ENCODE measurements at regions not wholly inside any gene's neighbourhood (a gene's known extent, or its start where the extent isn't known, plus 50 kb on each side); places are given as distances from the start of the nearest gene placed in this dataset.
A peak's percentile ranks its signal among the peaks of the same experiment; 100 is the strongest.

DNA sequence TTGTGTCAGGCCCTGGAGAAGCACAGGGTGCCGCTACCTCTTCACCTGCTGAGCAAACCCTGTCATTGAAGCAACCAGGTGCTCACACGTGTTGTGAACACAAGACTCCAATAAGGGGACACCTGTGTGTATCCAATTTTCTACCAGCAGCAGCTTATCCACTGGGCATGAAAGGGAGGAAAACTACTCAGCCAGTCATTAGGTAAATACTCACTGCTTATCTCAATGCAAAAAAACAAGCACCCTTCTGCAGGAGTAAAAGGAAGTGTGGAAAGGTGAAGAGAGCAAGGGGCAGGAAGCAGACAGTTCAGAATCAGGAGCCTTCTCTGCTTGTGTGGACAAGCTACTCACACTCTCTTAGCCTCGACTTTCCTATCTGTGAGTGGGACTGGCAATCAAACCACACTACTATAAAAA lies 148.9 kb downstream of the ETS2 start:
- Mint-ChIP-seq H3K4me3 (no peak overlapping the region), H3K27ac (no peak overlapping the region), H3K9me3 (peaks cover 6 to 9% of the 10 kb centered on the region in 2 donors), H3K4me1 (peaks cover 34% of the 10 kb centered on the region), H3K27me3 (peaks cover 31% of the 10 kb centered on the region)
- ATAC-seq = no peak
- DNase-seq = no peak

DNA sequence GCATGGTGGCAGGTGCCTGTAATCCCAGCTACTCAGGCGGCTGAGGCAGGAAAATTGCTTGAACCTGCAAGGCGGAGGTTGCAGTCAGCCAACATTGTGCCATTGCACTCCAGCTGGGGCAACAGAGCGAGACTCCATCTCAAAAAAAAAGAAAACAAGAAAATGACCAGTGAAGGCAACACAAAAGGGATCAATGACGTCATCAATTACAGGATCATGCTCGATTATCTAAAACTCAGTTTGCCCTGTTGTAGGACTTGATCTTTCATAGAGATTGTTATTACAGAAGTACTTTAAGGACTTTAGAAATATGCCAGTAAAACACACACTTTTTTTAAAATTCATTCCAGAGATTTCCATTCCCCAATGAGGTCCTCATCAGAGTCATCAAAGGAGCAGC lies 147.8 kb downstream of the ETS2 start:
- H3K4me3 Mint-ChIP-seq = no peak overlapping the region

DNA sequence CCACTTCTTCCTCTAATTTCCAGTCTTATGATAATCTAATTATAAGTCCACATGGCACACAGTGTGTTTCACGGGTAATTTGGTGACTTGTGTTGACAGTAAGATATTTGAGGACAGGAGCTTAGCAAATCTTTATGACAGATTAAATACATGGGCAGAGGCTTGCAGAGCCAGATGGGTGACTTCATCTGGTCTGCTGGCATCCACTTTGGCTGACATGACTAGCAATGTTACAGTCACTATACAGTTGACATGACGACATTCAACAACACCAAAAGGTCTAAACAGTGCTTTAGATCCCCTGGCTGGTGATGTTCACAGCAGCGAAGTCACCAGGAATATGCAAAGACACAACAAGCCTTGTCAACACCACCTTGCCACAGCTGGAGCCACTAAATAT lies 147.2 kb downstream of the ETS2 start:
- peaks cover 17% of the 10 kb centered on the region for H3K4me1 Mint-ChIP-seq
- no peak overlapping the region for H3K4me3 Mint-ChIP-seq
- H3K9me3 Mint-ChIP-seq = peaks cover 6 to 9% of the 10 kb centered on the region in 2 donors
- no peak for DNase-seq
- no peak for ATAC-seq
- no peak overlapping the region for H3K27ac Mint-ChIP-seq
- H3K27me3 Mint-ChIP-seq = peaks cover 29% of the 10 kb centered on the region

More for the DNA sequence above, 147.8 kb downstream of the ETS2 start:
- DNase-seq (no peak), ATAC-seq (no peak)
- H3K4me1 Mint-ChIP-seq = peaks cover 24% of the 10 kb centered on the region
- H3K9me3 Mint-ChIP-seq = peaks cover 6 to 9% of the 10 kb centered on the region in 2 donors
- peaks cover 31% of the 10 kb centered on the region for H3K27me3 Mint-ChIP-seq
- H3K27ac Mint-ChIP-seq = no peak overlapping the region

DNA sequence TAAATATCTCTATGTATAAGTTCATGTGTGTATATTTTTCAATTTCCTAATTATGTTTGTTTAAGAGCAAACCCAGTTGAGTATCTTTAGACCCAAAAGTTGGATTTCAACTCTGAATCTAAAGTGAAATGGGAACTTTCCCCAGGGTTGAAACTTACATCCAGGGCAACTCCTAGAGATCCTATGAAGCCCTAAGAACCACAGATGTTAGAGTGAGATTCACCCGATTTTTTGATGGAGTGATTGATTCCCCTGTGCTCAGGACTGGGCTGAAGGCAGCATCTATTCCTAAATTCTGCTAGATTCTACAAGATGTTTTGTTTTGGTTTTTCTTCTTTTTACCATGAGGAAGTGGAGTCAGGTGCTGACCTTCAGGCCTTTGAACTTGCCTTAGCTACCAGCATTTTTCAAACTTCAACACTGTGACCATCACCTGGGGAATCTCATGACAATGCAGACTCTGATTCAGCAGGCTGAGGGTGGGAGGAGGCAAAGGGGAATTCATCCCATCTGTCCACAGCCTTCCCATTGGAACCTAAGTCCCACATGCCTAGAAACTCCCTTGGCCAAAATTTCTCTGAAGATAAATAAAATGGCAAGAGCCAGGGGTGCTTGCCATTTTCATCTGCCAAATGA lies 145.5 kb downstream of the ETS2 start:
- no peak for DNase-seq
- H3K4me3 Mint-ChIP-seq = no peak overlapping the region
- H3K4me1 Mint-ChIP-seq = peaks cover 6% of the 10 kb centered on the region
- peaks cover 6 to 9% of the 10 kb centered on the region in 2 donors for H3K9me3 Mint-ChIP-seq
- peak overlapping the region in 1 of 2 donors; percentile 27 for H3K27ac Mint-ChIP-seq
- no peak for ATAC-seq
- peaks cover 21% of the 10 kb centered on the region for H3K27me3 Mint-ChIP-seq

DNA sequence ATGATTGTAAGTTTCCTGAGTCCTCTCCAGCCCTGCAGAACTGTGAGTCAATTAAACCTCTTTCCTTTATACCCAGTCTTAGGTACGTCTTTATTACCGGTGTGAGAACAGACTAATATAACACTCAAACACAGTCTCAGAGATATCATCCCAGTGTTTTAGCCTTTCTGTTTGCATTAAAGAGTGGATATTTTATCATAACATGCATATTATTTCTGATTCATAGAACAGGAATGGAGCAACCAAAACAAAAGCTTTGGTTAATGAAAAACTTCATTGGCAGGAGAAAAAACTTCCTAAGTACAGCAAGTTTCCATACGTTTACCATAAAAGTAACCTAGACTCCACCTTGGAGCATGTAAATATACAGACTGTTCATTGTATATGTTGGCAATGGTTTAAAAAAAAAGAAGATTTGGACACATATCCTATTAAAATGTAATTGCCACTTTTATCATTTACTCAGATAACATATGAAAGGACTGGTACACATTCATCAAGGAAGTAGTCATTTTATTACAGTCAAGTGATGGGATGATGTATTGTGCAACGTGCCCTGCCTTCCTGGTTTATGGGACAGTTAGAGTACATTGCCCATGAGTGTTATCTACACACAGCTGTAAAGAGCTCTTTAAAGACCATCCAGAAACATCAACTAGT lies 144.8 kb downstream of the ETS2 start:
- Mint-ChIP-seq H3K9me3 (peaks cover 6 to 9% of the 10 kb centered on the region in 2 donors), H3K27ac (peak overlapping the region in 1 of 2 donors; percentile 37), H3K4me1 (peaks cover 6% of the 10 kb centered on the region), H3K27me3 (peaks cover 21% of the 10 kb centered on the region), H3K4me3 (no peak overlapping the region)
- ATAC-seq (no peak), DNase-seq (no peak)

DNA sequence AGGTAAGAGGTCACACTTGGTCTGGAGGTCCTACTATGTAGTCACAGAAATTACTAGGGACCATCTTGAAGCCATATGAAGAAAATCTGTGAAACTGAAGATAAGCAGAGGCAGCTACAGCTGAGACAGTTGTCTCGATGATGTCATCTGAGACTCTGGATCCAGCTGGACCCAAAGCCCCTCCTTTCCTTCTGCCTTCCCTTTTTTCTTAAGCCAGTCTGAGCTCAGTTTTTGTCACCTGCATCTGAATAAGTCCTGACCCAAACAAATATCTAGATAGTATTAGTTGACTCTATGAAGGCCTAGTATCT lies 143.3 kb downstream of the ETS2 start:
- no peak overlapping the region for H3K27ac Mint-ChIP-seq
- peaks cover 21% of the 10 kb centered on the region for H3K27me3 Mint-ChIP-seq
- no peak overlapping the region for H3K4me3 Mint-ChIP-seq
- H3K9me3 Mint-ChIP-seq = peaks cover 6 to 9% of the 10 kb centered on the region in 2 donors
- no peaks in the 10 kb centered on the region for H3K4me1 Mint-ChIP-seq
- no peak for DNase-seq
- no peak for ATAC-seq

DNA sequence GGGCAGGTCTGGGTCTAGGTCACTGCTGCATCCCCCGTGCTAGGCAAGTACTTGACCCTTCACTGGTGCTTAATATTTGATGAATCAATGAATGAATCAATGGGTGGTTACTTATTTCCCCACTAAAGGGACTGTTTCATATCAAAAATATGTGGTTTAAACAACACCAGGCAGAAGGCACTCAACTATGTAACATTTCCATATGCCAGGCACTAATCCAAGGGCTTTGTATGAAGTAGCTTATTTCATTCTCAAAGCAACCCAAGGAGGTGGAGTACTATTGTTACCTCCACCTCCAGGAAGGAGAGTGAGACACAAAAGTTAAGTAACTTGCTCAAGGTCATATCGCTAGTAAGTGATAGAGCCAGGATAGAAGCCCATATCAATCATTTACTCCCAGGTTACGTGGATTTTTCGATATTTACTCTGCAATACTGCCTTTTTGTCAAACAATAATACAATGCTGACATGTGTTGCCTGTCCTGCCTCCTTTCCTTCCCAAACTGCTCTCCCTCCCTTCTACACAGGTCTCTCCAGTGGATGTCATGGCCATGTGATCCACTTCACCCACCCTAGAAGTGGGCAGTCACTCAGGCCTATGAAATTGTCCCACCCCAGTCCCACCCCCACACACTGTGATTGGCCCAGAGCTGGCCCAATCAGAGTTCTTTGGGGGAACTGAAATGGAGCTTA lies 142.8 kb downstream of the ETS2 start:
- H3K4me3 Mint-ChIP-seq = no peak overlapping the region
- peaks cover 21% of the 10 kb centered on the region for H3K27me3 Mint-ChIP-seq
- H3K9me3 Mint-ChIP-seq = peaks cover 6 to 9% of the 10 kb centered on the region in 2 donors
- no peak for DNase-seq
- no peaks in the 10 kb centered on the region for H3K4me1 Mint-ChIP-seq
- no peak overlapping the region for H3K27ac Mint-ChIP-seq
- ATAC-seq = no peak

DNA sequence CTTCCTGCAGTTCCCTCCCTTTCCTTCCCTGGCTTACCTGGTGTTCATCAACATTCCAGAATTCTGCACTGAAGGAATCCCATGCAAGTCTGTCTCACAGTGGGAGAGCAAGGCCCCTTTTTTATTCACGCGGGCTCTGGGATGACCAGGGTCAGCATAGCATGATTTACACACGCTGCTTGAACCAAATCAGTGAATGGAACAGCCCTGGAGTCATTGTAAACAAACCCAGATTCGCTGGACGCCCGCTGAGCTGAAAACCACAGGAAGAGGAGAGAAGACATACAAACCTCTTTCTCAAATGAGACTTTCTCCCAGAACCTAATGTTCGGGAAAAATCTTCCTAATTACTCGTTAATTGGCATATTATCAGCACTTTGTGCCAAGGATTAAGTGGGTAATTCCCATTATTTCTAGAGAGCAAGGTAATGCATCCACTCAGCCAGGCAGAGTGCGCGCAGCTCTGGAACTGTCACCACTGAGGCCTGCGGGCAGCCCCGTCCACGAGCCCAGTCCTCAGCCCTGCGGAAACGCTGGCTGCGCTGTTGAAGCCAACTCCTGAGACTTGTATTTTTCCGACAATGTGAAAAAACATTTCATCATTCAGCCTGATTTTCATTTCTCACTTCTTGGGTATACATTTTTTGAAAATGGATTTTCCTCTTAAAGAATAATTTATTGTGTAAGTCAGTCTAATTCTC lies 140.0 kb downstream of the ETS2 start:
- Mint-ChIP-seq H3K27ac (no peak overlapping the region), H3K4me1 (no peaks in the 10 kb centered on the region), H3K27me3 (no peaks in the 10 kb centered on the region), H3K9me3 (peaks cover 6 to 9% of the 10 kb centered on the region in 2 donors), H3K4me3 (no peak overlapping the region)
- DNase-seq (no peak), ATAC-seq (no peak)

DNA sequence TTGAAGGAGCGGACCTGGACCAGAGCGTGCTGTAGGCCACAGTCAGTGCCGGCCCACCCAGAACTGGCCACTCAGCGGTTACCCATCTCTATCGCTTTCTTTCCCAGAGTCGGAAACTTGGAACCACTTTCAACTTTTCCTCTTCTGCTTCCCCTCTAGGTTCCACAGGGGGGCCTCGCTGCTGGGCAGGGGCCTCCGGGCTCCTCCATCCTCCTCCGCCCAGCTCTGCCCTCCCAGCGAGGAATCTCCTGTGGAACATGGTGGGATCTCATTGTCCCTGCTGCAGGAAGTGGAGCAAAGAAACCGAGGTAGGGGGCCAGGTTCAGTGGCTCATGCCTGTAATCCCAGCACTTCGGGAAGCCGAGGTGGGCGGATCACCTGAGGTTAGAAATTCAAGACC lies 139.2 kb downstream of the ETS2 start:
- peaks cover 0 to 1% of the 10 kb centered on the region in 2 donors for H3K9me3 Mint-ChIP-seq
- no peaks in the 10 kb centered on the region for H3K4me1 Mint-ChIP-seq
- DNase-seq (no peak), ATAC-seq (no peak)
- no peak overlapping the region for H3K27ac Mint-ChIP-seq
- H3K27me3 Mint-ChIP-seq = no peaks in the 10 kb centered on the region
- H3K4me3 Mint-ChIP-seq = no peak overlapping the region

DNA sequence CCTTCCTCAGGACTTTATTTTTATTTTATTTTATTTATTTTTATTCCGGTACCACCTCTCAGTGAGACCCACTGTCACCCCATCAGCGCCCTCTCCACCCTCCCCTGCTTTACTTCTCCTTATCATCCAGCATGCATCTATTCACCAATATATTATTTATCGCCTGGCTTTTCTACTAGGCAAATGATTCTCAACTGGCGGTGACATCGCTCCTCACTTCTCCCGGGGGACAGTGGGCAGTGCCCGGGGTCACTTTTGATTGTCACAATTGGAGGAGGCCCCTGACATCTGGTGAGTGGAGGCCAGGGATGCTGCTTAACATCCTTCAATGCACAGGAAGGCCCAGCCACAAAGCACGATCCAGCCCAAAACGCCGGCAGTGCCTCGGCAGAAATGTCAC lies 138.7 kb downstream of the ETS2 start:
- H3K27me3 Mint-ChIP-seq = no peaks in the 10 kb centered on the region
- no peaks in the 10 kb centered on the region for H3K4me1 Mint-ChIP-seq
- ATAC-seq (no peak), DNase-seq (no peak)
- H3K27ac Mint-ChIP-seq = peak overlapping the region in 1 of 2 donors; percentile 61
- no peak overlapping the region for H3K4me3 Mint-ChIP-seq
- H3K9me3 Mint-ChIP-seq = no peaks in the 10 kb centered on the region

DNA sequence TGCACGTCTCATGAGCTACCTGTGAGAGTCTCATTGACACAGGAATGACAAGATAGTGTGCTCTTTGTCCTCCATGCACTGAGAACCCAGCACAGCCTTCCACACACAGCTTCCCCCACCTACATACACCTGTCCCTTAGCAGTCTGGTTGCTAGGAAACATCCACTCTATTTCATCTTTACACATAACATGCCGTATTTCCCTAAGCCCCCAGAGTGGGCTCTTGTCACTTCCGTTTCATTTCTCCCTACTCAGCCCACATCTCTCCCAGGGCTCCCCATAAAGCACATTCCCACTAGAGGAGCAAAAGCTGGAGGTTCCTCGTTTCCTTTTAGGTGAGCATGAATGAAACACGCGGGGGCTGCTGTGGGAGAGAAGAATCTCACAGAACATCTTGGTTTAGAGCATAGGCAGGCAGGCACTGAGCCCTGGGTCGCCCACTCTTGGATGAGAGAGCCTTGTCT lies 137.1 kb downstream of the ETS2 start:
- H3K27me3 Mint-ChIP-seq = no peaks in the 10 kb centered on the region
- H3K4me1 Mint-ChIP-seq = peaks cover 12% of the 10 kb centered on the region
- no peak for DNase-seq
- H3K4me3 Mint-ChIP-seq = no peak overlapping the region
- H3K9me3 Mint-ChIP-seq = no peaks in the 10 kb centered on the region
- no peak for ATAC-seq
- no peak overlapping the region for H3K27ac Mint-ChIP-seq

DNA sequence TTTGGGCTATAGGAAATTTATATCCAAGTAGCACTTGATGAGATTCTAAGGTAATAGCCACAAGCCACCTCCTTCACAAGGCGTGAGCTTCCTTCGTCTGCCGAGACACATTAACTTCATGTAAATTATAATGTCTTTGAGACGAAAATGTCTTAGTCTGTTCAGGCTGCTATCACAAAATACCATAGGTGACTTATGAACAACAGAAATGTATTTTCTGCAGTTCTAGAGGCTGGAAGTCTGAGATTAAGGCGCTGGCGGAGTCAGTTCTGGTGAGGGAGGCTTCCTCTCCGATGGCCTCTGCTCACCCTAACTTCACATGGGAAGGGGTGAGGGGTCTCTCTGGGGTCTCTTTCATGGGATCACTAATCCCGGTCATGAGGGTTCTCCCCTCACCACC lies 133.0 kb downstream of the ETS2 start:
- Mint-ChIP-seq H3K4me1 (peaks cover 19% of the 10 kb centered on the region), H3K4me3 (no peak overlapping the region), H3K27ac (no peak overlapping the region), H3K27me3 (no peaks in the 10 kb centered on the region), H3K9me3 (no peaks in the 10 kb centered on the region)
- no peak for ATAC-seq
- DNase-seq = no peak

DNA sequence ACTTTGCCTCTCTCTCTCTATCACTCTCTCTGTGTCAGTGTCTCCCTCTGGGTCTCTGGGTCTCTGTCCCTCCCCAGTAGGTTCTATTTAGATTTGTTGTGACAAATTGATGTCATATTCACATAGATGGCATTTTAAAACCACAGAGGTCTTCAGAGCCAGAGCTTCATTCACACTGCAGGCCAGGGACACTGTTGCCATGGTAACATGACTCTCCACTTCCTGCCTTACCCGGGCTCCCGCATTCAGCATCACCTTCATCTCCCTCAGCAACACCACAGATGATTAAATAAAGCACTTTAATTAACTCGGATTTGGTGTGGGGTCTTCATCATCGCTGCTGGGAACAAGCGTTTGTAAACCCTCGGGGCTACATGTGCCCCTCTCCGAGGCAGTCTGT lies 132.6 kb downstream of the ETS2 start:
- Mint-ChIP-seq H3K4me3 (peak overlapping the region in 1 of 2 donors; percentile 52), H3K9me3 (no peaks in the 10 kb centered on the region), H3K27ac (peak overlapping the region; percentile 12 to 79), H3K4me1 (peaks cover 19% of the 10 kb centered on the region), H3K27me3 (no peaks in the 10 kb centered on the region)
- DNase-seq (peak; percentile 24 to 26), ATAC-seq (peak; percentile 80)

DNA sequence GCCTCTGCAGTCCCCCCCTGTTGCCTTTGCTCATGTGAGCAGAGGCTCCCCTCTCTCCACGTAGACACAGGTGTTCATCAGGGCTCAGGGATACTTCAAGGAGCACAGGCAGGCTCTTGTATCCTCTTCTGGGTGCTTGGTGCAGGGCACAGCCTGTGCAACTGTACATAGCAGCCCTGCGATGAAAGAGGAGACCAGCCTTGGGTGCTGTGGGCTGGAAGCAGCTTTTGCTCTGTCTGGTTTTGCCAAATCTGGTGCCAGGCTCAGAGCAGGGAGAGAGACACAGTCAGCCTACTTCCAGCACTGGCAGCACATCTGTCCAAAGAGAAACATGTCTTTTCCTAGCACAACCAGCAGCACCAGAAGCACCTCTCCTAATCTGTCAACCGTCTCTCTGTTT lies 132.1 kb downstream of the ETS2 start:
- no peak for ATAC-seq
- Mint-ChIP-seq H3K9me3 (no peaks in the 10 kb centered on the region), H3K4me3 (peak overlapping the region in 1 of 2 donors; percentile 52), H3K27me3 (no peaks in the 10 kb centered on the region), H3K4me1 (peaks cover 19% of the 10 kb centered on the region), H3K27ac (peak overlapping the region; percentile 29 to 79)
- DNase-seq = peak in 1 of 2 donors; percentile 4

DNA sequence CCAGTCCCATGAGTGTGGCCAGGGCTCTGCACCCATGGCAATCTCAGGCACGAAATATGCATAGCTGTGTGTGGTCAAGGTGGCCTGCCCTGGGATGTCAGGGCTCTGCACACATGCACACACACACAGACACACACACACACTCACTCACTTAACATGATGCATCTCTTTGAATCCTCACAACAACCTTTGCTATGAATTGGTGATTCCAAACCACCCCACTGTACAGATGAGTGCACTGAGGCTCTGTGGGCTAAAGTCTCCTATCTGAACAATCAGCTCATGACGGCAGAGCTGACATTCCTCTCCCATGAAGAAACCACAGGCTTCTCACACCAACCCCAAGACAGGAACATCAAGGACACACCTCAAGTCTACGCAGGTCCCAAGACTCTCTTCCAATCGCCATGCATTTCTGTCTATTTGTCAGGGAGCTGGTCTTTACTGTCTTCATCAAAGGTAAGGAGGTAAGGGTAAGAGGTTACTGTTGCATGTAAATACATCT lies 131.6 kb downstream of the ETS2 start:
- Mint-ChIP-seq H3K9me3 (no peaks in the 10 kb centered on the region), H3K4me1 (peaks cover 19% of the 10 kb centered on the region), H3K4me3 (no peak overlapping the region), H3K27ac (peak overlapping the region; percentile 8 to 29), H3K27me3 (no peaks in the 10 kb centered on the region)
- DNase-seq = no peak
- no peak for ATAC-seq
